HG02970 (cell line): ENCODE measurements at regions not wholly inside any gene's neighbourhood (a gene's known extent, or its start where the extent isn't known, plus 50 kb on each side); places are given as distances from the start of the nearest gene placed in this dataset.

Experiments used
- ATAC-seq: cut with Tn5 transposase; IDR thresholded peaks from one replicate; pipeline ENCODE4 v1.9.1; 2021; ENCODE audit warnings: mild to moderate bottlenecking, moderate library complexity, moderate number of reproducible peaks; ENCODE audit not compliant: unreplicated experiment, low FRiP score

DNA sequence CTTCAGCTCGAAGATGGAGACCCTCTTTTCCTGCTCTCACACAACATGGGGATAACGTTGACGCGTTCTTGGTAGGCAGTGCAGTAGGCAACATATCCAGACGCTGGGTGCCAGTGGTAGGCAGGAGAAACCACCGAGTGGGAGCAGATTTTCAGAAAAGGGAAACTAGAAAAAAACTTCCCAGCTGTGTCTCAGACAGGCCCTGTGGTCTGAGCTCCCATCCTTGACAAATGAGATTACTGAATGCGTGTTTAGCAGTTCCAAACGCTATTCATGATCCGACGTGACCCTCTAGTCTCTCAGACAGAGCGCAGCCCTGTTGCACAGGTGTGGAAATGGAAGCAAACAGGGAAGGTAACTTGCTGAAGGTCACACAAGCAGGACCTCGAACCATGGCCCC lies 83.9 kb upstream of the DUSP22 start:
- no peak for ATAC-seq

DNA sequence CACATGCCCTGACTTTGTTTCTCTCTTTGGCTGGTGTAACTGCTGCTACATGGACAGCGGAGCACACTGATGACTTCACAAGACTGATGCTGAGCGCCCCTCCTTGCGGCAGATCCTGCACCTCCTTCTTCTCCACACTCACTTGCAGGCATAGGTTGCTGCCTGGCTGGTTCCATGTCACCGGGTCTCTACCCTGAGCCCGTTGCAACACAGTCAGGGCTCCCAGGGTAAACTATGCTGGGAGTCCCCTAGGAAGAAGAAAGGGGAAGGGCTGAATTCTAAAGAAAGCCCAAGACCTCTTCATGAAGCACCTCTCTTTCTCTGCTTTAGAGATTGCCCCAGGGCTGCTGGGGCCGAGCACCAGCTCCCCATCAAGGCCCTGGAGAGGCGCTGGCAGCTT lies 83.3 kb upstream of the DUSP22 start:
- no peak for ATAC-seq

DNA sequence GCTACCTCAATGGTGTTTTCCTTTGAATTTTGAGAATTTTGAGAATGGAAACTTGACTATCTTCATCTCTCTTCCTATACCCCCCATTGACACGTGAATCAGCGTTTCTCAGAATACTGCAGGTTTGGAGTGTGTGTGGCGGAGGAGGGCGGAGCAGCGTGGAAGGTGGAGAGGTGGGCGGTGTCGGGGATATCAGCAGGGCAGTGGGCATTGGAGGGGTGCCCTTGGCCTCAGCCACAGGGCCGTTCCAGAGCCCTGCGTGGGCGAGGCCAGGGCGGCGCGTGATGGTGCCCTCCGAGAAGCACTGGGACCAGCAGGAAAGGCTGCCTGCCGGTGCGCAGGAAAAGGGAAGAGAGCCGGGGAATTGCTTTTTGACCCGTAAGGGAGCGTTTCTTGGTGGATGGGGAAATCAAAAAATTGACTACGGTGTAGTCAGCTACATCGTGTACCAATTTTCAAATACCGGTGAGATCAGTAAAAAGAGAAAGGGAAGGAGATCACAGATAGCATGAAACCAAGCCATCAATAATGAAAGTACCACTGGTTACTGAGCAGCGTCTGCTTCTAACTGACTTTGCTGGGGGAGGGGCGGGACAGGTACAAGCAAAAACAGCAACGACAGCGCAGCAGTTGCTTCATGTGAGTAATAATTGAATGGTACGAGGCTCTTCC lies 82.7 kb upstream of the DUSP22 start:
- no peak for ATAC-seq

DNA sequence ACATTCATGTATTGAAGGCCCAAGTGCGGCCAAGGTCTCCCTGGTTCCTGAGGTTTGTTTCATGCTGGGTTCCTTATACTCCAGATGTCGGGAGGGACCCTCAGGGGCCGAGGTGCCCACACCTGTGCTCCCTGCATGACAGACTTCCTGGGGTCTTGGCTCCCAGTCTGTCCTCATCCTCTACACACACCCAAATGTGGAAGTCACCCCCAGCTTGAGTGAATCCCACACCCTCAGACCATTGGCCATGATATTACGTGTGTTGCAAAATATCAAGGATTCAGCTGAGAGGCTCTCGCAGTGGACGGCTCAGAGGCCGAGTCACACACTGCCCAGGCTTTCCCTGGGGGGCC lies 82.2 kb upstream of the DUSP22 start:
- no peak for ATAC-seq

DNA sequence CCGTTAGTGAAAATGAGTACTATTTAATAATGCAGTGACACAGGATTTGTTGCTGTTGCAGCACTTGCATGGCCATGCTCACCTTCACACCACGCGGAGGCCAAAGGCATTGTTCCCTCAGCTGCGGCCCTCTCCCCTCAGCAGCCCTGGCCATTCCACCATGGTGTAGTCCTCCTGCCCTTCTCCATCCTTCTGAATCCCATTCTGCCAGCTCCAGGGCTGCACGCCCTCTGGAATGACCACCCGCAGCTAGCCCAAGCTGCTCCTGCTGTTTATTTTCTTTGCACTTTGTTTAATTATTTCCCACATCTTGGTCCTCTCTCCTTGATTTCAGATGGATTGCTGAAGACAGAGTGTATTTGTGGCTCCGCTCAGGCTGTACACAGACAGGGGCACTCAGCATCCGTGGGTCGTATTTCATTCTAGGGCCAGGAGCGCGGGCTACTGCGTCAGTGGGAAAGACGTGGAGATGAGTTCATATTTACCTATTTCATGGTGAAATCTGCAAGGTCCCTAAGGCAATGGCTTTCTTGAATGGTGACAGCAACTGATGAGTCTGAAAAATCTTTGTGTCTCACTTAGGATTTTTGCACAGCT lies 81.4 kb upstream of the DUSP22 start:
- no peak for ATAC-seq

DNA sequence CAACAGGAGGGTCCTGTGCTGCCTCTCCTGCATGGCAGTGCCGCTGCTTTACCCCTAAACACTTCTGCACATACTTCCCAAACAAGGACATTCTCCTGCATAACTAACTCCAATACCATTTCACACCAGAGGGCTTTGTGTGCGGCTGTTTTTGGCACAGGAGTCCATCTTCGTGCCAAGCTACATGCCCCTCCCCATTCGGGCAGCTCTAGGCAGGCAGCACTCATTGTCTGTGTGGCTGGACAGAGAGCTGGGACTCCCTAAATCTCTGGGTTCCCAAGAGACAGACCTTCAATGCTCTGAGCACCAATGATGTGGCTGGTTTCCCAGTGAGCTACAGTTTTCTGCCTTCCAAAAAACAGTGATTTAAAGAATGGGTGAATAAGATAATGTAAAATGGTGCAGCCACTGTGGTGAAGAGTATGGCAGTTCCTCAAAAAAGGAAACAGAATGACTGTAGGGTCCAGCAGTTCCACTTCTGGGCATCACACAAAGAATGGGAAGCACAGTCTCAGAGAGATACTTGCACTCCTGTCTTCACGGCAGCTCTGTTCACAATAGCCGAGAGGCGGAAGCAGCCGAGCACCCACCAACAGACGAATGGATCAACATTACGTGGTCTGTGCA lies 80.3 kb upstream of the DUSP22 start:
- ATAC-seq: no peak

DNA sequence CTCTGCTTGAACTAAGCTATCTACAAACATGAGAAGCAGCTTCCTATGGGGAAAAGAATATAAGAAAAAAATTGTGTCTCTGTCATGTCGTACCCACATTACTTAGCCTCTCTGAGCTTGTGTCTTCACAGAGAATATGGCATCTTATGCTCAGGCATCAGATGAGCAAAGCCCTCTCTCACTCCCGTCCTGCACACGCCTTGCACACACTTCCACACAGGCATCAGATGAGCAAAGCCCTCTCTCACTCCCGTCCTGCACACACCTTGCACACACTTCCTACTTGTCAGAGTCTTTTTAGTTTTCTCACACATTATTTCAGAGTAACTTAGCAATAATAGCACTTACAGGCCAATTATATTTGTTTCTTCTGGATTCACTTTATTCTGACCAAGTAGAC lies 79.0 kb upstream of the DUSP22 start:
- ATAC-seq: no peak

DNA sequence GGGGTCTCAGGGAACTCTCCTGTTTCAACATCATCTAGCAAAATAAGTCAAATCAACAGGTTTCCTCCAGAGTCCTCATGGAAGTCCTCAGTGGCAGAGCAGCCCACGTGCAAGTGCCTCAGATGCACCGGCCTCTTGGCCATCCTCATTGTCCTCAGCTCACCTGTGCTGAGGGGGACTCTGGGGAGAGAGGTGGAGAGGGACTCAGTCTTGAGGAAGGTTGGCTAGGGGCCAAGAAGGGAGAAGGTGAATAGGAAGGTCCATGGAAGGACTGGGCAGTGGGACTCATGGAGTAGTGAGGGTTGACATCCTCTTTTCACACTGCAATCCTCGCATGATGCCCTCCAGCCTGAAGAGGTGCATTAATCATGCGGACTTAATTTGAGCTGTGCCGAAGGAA lies 77.9 kb upstream of the DUSP22 start:
- no peak for ATAC-seq

DNA sequence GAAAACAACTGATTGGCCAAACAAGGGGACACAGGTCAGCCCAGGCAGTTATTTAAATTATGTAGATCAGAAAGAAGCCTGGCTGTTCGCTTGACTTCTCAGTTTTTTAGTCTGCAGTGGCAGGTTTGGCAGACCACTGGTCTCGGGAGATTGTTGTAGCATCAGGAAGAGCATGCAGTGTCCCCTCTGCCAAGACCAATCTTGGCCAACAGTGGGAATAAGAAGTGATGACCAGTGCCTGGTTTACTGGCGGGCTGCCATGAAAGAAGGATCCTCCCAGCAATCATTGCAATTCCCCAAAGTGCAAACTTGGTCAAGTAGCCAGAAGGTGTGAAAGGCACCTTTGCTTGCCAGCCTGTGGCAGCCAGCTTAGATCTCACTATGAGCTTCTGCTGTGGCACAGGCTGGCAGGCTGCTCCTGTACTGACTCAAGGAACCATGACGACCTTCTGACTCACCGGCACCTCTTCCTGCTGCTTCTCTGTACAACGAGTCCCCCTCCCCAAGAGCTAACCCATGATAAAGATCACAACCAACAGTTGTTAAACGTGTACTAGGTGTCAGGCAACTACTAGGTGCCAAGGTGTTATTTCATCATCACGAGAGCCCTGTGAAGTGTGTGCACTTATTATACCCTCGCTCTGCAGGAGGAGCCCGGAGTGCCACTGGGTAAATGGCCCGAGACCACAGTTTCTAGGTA lies 76.8 kb upstream of the DUSP22 start:
- no peak for ATAC-seq

DNA sequence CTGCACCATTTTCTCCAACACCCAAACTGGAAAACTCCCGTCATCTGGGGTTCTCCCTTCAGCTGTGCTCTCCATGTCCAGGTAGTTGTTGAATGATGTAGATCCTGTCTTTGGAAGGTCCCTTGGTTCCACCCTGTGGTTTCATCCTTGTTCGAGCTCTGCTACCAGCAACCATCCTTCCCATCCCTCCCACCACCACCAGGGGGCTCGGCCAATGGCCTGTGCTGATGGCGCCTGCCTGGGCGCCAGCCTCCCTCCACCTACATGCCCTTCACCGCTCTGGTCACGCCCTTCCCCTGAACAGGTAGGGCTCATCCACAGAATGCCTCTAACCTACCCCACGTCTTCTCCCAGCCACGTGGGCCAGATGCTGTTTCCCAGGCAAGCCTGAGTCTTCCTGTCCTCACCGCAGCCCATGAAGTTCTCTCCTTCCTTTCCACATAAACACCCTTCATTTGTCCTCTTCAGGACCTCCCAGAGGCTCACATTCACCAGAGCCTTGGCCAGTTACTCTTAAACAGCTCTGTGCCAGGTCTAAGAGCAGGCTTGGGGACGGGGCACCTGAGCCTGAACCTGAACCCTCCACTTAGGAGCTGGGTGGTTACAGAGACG lies 75.1 kb upstream of the DUSP22 start:
- no peak for ATAC-seq

DNA sequence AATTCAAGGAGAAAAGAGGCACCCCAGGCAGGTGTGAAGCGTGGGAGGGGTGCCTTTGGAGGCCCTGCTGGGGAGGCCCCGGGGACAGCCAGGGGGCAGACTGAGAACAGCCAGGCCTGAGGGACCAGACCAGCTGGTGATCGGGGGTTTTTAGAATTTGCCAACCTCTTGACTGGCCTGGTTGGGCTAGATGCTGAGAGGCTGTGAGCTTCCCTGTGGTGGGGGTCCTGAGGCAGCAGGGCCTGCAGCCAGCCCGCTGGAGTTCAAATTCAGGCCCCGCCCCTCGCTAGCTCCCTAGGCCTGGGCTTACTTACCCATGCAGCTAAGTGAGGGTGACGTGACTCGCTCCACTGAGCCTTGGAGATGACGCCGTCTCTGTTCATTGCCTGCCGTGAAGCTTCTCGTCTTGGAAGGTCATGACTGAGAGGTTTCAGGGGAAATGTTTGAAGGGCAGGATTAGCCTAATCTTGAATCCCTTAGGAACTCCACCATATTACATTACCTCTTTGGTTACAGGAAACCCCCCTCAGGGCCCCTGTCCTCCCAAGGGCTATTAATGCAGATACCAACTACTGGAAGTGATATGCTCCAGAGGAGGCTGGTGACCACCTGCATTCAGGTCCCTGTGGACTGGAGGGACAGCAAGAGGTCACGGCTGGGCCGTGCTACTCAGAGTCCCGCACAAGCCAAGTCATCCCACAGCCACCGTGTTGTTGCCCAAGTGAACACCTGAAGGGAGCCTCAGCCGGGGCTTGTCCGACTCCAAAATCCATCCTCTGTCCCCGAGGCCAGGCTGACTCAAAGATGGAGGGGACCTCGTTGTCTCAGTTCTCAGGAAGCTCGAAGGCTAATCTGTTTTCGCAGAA lies 73.9 kb upstream of the DUSP22 start:
- peak; percentile 39 for ATAC-seq

DNA sequence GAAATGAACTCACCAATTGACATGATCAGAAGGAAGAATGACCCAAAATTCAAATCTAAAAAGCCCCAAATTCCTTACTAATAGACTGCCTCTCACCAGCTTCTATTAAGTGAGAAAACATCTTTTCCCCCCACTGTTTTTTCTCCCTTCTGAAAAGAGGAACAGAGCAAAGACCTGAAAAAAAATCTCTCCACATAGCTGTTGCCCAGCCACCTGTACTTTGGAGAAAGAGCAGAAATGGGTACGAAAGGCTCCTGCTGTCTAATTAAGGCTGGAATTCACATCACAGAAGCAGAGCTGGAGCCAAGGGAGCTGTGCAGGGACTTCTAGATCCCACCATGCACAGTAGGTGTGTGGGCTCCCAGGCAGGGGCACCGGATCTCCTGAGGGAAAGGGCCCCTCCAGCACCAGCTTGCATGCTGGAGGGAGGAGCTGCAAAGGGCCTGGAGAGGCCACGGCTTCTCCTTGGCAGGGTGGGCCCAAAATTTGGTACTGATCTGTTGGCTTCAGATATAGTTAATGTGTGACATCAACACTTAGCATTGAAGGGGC lies 73.2 kb upstream of the DUSP22 start:
- peak; percentile 7 for ATAC-seq

DNA sequence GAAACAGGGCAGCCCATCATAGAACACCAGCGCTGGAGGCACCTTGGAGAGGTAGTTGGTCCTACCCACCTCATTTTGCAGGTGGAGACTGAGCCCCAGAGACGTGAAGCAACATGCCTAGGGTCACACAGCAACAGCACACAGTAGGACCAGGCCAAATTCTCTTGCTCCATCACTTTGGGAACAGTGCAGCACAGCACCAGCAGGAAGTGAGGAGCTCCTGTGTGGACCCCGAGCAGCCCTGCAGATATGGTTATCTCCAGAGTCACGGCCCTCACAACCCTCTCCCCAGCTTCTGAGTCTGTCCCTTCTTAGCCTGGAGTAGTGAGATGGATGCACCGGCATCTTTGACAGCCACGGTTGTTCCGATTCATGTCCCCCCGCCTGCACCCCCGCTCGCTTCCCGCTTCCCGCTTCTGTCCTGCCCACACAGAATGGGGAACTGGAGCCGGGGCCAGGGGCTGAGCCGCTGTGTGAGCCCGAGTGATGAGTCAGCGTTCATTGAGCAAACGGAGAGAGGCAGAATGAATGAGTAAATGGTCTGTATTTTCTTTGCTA lies 72.6 kb upstream of the DUSP22 start:
- no peak for ATAC-seq

DNA sequence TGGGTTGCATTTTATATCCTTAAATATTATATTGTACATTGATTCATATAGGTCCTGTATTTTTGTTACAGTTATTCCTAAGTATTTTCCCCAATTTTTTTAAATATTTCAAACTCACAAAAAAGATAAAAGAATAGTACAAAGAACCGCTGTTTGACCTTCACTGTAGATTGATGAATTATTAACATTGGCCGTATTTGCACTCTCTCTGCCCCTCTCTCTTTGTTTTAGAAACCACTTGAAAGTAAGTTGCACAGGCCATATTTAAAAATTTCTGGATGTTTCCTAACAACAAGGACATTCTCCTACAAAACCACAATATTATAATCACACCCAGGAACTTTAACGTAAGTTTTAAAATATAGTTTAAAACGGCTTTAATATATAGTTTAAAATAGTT lies 72.0 kb upstream of the DUSP22 start:
- ATAC-seq: no peak

DNA sequence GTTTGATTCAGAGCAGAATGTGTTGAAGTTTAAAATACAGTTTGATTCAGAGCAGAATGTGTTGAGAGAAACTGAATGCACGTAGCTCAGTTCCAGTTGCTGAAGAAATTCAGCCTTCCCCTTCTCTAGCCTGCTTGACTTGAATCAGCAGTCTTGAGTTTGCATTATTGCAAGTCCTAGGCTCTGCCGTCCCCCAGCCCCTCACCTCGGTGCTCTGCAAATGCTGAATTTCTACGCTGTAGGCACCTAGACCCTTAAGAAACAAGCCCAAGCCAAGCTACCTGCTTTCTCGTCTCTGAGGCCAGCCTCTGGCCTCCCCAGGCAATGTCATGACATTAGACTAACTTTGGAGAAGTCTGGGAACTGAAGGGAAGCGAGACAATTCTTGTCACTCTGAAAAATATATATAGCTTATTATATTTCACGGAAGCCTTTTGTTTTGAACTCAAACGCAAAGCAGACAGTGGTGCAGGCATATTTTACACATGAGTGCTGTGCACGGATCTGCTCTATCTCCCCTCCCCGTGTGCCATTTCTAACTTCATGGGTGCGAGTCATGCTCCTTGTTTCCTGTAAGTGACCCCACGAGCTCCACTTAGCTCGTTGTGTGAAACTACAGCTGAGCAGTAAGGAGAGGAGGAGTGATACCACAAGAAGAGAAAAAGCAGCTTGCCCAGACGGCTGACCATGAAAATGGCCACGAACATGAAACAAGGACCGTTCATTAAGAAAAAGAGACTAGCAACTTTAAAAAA lies 71.4 kb upstream of the DUSP22 start:
- no peak for ATAC-seq

DNA sequence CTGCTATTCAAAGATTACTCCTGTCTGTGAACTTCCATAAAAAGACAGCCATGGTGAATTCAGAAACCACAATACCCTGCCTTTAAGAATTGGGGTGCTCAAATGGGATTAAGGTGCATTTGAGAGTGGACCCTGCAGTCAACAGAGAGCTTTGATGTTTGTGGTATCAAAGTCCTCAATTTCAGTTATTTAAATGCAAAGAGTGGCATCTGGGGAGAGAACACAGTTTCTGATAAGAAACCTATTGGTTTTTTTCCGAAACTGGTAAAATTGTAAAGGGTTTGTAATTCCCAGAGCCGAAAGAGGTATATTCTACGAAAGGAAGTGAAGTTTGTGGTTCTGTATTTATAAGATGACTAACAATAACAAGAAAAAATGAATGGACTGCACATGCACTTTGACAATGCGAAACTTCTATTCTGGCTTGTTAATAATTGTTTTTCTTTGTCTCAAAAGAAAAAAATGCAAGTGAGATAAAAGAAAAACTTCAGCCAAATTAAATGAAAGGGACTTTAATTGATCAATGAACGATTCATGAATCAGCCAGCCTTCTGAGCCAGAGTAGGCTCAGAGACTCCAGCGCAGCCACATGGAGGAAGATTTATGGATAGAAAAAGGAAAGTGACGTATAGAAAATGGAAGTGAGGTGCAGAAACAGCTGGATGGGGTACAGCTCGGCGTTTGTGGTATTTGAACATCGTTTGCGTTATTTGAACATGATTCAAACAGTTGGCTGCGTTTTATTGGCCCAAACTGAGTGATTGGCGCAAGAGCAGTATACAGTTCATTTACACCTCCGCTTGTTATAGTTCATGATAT lies 70.5 kb upstream of the DUSP22 start:
- ATAC-seq: no peak

DNA sequence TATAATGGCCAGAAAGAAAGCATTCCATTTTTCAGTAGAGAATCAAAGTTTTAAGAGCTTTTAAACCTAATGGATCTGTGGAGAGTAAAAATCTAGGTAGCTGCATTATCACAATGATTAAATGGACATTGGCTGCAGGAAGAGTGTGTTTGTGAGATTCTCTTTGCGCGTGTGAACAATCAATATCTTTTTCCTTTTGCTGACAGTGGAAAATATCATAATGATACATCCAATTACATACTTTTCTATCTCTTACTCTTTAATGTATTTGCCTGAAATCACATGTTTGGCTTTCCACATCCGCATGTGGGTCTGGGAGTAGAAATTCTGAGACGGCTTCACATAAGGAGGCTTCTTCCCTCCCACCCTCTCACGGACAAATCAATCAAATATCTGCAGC lies 69.8 kb upstream of the DUSP22 start:
- ATAC-seq: no peak

DNA sequence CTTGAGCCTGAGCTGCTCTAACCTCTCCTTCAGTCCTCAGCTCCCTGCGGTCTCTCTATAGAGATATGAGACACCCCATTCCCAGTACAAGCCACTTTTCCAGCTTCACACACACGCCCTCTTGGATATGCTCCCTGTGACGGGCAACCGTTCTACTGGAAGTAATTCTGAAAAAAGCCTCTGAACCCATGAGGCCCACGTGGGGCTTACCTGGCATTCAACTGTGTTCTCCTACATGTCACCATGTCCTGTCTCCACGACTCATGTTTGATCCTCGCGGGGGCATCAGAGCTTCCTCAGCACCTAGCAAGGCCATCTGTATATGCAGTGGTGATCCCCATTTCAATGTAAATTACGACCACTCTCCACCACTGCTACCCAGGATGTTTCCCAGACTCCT lies 69.2 kb upstream of the DUSP22 start:
- no peak for ATAC-seq
